SK-N-MC (cell line): ENCODE measurements at regions not wholly inside any gene's neighbourhood (a gene's known extent, or its start where the extent isn't known, plus 50 kb on each side); places are given as distances from the start of the nearest gene placed in this dataset.

Experiments
- FOXP2 ChIP-seq: optimal IDR thresholded peaks from 2 replicates; pipeline ENCODE3; 2011; ENCODE audit warnings: mild to moderate bottlenecking, moderate library complexity; ENCODE audit not compliant: insufficient read depth; ENCODE audit errors: extremely low read length, control extremely low read depth
- POLR2AphosphoS5 ChIP-seq: IDR thresholded peaks from 2 replicates; pipeline ENCODE4 v1.6.1; 2012; ENCODE audit warnings: mild to moderate bottlenecking, low read depth, low read length, borderline replicate concordance

DNA sequence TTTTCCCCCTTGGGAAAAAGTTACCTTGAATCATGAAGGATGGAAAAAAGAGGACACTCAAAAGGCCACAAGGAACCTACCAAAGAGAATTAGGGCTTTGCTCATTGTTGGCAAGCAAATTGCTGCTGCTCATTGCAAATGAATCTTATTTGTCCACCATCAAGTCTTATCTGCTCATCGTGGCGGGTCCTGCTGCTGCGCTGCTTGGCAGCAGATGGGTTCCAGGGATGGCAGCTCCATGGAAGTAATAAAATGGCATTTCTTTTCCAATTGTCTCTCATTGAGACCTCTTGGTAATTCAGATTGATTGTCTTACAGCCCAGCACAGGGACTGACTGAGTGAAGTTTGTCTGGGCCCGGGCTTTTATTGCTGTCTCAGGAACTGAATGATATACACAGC, 118.7 kb downstream of the MRM1 start:
- TF ChIP-seq FOXP2 (no peak), POLR2AphosphoS5 (no peak)
